Mammary epithelial cell (primary cell): ENCODE measurements at regions not wholly inside any gene's neighbourhood (a gene's known extent, or its start where the extent isn't known, plus 50 kb on each side); places are given as distances from the start of the nearest gene placed in this dataset.

Experiments
- EZH2 ChIP-seq: IDR thresholded peaks from 2 replicates; pipeline ENCODE4 v1.6.1; 2012; ENCODE audit warnings: low read length, inconsistent platforms, borderline replicate concordance
- TF ChIP-seq, protein P1 (sequence below), 2 donors: IDR thresholded peaks in 1 of 2; conservative IDR thresholded peaks in 1 of 2; 2 replicates each; pipeline ENCODE4 v1.5.1; 2011 to 2012; ENCODE audit warnings: inconsistent platforms in 2 of 2, low read length in 2 of 2, mild to moderate bottlenecking in 2 of 2, control low read depth in 1 of 2, low read depth in 1 of 2; ENCODE audit not compliant: insufficient read depth in 1 of 2; ENCODE audit errors: extremely low read depth in 1 of 2

DNA sequence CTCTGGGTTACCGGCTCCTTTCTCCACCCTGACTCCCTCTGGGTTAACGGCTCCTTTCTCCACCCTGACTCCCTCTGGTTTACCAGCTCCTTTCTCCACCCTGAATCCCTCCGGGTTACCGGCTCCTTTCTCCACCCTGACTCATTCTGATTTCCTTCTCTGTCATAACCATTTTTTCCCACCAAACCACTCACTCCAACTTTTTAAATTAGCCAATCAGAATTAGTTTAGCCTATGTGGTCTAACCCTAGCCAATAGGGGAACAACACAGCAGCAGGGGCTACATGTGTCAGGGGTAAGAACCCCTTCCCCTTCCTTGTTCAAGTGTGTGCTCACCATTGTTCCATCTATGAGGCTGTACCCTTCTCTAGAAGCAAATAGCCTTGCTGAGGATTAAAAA is 98.4 kb upstream of the RBM19 start:
- TF ChIP-seq, protein P1, sequence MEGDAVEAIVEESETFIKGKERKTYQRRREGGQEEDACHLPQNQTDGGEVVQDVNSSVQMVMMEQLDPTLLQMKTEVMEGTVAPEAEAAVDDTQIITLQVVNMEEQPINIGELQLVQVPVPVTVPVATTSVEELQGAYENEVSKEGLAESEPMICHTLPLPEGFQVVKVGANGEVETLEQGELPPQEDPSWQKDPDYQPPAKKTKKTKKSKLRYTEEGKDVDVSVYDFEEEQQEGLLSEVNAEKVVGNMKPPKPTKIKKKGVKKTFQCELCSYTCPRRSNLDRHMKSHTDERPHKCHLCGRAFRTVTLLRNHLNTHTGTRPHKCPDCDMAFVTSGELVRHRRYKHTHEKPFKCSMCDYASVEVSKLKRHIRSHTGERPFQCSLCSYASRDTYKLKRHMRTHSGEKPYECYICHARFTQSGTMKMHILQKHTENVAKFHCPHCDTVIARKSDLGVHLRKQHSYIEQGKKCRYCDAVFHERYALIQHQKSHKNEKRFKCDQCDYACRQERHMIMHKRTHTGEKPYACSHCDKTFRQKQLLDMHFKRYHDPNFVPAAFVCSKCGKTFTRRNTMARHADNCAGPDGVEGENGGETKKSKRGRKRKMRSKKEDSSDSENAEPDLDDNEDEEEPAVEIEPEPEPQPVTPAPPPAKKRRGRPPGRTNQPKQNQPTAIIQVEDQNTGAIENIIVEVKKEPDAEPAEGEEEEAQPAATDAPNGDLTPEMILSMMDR (conservative IDR thresholded peaks at IDR 0.05 in 1 of 2, IDR thresholded peaks at IDR 0.05 in 1 of 2; ENCODE audit: extremely low read depth in 1 of 2, insufficient read depth in 1 of 2, low read depth in 1 of 2, low read length in 2 of 2) = no peak
- no peak for TF ChIP-seq EZH2
